HG03520 (cell line): ENCODE measurements at regions not wholly inside any gene's neighbourhood (a gene's known extent, or its start where the extent isn't known, plus 50 kb on each side); places are given as distances from the start of the nearest gene placed in this dataset.
"Not testable (repeated sequence)": the region's sequence is repeated elsewhere in the genome, so short reads cannot be mapped to it uniquely, and the experiment has no call there.

ENCODE experiments used
- ATAC-seq: cut with Tn5 transposase; IDR thresholded peaks from one replicate; pipeline ENCODE4 v1.9.1; 2021; ENCODE audit warnings: mild to moderate bottlenecking, moderate library complexity; ENCODE audit not compliant: unreplicated experiment

- ATAC-seq = not testable (repeated sequence)
These were observed 70.2 kb downstream of the ZNF726 start for GRCh38 chr19:23984911-23985310.

DNA sequence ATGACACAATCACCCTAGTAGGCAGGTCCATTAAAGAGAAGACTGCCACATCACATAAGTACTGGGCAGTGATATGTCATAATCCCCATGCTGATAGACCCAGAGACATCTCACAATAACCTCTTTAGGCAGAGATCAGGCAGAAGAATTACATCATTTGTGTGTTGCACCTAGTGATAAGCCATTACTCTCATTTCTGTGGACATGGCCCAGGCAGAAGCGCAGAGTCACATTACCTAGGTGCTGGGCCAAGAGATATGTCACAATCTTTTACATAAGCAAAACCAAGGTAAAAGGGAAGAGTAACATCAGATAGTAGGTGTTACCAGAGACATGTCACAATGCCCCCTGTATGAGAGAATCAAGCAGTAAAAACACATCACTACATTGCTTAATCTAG, 71.9 kb downstream of the ZNF726 start:
- no peak for ATAC-seq

- no peak for ATAC-seq
These were observed 76.5 kb downstream of the ZNF726 start for GRCh38 chr19:23991170-23991569.

- no peak for ATAC-seq
These were observed 77.7 kb downstream of the ZNF726 start for GRCh38 chr19:23992348-23992747.

DNA sequence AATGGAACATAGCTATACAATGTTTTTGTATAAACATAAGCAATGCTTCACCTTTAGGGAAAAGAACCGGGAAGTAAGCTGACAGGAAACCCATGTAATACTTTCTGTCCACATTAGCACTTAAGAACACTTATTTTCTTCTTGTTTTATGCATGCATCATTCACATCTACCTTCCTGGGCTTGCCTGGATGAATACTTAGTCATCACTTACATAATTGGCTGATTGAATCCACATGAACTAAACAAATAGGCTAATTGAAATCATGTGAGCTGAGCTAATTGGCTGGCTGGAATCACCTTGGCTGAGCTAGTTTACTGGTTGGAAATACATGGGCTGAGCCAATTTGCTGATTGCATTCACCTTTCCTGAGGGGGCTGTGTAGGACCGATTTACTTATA, 78.8 kb downstream of the ZNF726 start:
- no peak for ATAC-seq

GRCh38 chr19:23996549-23996948, 81.9 kb downstream of the ZNF726 start:
- no peak for ATAC-seq

DNA sequence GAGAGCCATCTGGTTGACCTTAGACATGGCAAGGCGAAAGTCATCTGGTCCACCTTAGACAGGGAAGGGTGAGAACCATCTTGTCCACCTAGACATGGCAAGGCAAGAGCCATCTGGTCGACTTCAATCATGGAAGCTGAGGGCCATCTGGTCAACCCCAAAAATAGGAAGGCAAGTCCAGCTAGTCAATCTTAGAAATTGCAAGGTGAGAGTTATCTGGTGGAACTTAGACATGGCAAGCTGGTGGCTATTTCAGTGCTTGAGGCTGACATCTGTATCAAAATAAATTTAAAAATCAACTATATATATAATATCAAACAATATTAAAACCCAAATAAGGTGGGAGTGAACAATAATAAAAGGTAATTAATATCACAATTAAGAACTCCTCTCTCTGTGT, 83.9 kb downstream of the ZNF726 start:
- ATAC-seq = no peak

DNA sequence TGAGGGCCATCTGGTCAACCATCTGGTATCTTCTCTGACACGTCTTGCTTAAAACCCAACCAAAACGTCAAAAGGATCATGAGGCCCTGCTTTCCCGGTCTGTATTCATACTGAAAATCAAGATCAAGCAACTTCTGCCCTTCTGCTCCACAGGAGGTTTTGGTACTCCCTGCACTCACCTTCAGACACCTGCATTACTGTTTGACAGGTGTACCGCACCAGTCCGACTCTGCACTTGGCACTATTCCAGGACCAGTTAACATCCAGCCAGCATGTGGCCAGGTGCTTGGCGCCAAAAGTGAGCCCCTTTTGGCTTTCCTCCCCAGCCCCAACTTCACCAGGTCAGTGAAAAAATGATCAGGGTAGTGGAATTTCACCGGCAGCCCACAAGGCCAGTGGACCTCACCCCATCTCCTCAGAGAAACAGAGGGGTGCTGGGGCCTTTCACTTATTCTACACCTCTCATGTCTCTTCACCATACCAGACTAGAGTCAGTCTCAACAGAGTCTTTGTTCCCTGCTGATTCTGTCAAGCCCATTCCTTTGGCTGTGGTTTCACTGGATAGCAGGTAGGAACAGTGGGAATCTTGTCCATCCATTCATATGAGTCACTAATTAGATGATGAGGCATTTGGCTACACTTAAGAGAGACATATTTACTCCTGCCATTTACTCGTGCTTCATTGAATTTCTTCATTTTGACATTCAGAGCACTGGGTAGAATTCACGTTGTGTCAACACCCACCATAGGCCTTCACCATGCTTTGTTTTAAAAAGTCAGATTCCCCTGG, 85.3 kb downstream of the ZNF726 start:
- ATAC-seq = no peak

DNA sequence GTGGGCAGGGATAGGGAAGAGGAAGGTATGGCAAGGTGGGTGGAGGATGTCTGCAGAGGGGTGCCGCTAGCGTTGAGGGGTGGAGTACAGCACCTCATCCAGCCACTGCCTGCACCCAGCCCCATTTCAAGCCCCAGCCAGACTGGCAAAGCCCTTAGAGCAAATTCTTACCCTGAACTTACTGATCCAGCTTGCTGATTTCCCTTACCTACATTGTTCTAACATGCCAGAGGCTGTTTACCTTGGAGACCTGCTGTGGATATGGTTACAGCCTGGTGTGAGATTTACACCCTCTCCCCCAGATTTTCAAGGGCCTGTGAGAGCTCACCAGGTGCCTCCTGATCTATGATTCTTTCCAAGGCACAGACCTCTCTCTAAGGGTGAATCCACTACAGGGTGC, 86.0 kb downstream of the ZNF726 start:
- no peak for ATAC-seq

GRCh38 chr19:24002256-24002945, 84.6 kb upstream of the ZNF254 start:
- ATAC-seq = no peak

DNA sequence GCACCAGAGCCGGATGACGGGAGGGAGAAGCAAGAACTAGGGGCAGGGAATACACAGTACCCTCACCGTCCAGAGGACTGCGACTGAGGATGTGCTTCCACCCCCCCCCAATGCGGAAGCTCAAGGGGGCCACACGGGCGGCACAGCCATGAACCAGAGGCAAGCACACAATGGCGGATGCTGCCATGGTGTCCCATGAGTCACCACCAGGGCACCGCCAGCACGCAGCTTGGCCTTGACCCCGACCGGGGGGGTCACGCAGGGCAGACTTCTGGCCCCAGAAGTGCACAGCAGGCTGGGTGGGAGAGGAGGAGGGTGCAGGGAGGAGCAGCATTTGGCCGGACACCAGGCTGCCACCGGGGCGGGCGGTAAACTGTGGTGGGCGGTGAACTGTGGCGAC, 83.5 kb upstream of the ZNF254 start:
- ATAC-seq = no peak

- no peak for ATAC-seq
These were observed 82.8 kb upstream of the ZNF254 start for GRCh38 chr19:24004166-24004565.

GRCh38 chr19:24029941-24030636, 56.9 kb upstream of the ZNF254 start:
- no peak for ATAC-seq

DNA sequence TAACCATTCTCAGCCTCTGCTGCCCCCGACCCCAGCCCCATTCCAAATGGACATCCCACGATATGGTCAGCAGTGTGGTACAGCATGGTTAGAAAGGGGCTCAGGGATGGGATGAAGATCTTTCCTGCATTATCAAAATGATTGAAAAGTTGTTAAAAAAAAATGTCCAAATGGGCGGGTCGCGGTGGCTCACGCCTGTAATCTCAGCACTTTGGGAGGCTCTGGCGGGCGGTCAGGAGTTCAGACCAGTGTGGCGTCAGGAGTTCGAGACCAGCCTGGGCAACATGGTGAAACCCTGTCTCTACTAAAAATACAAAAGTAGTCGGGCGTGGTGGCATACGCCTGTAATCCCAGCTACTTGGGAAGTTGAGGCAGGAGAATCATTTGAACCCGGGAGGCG, 54.3 kb upstream of the ZNF254 start:
- ATAC-seq = no peak

GRCh38 chr19:24033301-24033962, 53.6 kb upstream of the ZNF254 start:
- peak; percentile 94 for ATAC-seq

- ATAC-seq = peak; percentile 25
These were observed 53.0 kb upstream of the ZNF254 start for GRCh38 chr19:24033963-24034342.

GRCh38 chr19:24035261-24035880, 51.6 kb upstream of the ZNF254 start:
- not testable (repeated sequence) for ATAC-seq
